PC-9 (cell line): ENCODE measurements at regions not wholly inside any gene's neighbourhood (a gene's known extent, or its start where the extent isn't known, plus 50 kb on each side); places are given as distances from the start of the nearest gene placed in this dataset.

Experiments used
- EZH2 ChIP-seq: fragments of 200-600 bp; sonication (generic); IDR thresholded peaks from 2 replicates; pipeline ENCODE4 v1.8.0; 2017; ENCODE audit warnings: antibody characterized with exemption, low read depth
- TF ChIP-seq, protein P1 (sequence below): fragments of 200-600 bp; sonication (generic); conservative IDR thresholded peaks from 2 replicates; pipeline ENCODE4 v1.6.1; 2017; ENCODE audit warnings: mixed run types, antibody characterized with exemption, mild to moderate bottlenecking, moderate library complexity

DNA sequence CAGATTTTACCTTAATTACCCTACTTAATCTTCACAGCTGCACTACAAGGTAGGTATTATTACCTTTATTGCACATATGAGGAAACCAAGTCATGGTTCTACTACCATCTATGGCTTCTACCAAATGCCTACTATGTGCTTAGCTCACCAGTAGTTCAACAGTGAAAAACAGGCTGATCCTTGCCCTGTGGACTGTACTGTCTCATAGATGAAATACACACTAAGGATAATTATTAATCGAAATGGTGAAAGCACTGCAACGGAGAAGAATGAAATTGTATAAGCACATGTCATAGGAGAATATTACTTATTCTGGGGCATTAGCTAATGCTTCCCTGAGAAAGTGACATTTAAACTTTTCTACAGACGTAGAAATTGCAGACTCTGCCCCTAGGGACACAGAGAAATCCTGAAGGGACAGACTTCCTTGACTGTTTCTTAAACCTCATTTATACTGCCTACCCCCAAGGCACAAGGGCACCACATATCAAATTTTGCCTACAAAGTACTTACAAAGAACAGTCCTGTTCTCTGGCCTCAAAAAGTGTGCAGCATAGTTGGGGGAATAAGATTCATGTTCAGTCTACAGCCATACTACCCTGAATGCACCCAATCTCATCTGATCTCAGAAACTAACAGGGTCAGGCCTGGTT, 148.4 kb upstream of the ZC3H11B start:
- TF ChIP-seq, protein P1, sequence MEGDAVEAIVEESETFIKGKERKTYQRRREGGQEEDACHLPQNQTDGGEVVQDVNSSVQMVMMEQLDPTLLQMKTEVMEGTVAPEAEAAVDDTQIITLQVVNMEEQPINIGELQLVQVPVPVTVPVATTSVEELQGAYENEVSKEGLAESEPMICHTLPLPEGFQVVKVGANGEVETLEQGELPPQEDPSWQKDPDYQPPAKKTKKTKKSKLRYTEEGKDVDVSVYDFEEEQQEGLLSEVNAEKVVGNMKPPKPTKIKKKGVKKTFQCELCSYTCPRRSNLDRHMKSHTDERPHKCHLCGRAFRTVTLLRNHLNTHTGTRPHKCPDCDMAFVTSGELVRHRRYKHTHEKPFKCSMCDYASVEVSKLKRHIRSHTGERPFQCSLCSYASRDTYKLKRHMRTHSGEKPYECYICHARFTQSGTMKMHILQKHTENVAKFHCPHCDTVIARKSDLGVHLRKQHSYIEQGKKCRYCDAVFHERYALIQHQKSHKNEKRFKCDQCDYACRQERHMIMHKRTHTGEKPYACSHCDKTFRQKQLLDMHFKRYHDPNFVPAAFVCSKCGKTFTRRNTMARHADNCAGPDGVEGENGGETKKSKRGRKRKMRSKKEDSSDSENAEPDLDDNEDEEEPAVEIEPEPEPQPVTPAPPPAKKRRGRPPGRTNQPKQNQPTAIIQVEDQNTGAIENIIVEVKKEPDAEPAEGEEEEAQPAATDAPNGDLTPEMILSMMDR: no peak
- no peak for TF ChIP-seq EZH2
